Colonic mucosa (tissue), 4 donors: ENCODE measurements at regions not wholly inside any gene's neighbourhood (a gene's known extent, or its start where the extent isn't known, plus 50 kb on each side); places are given as distances from the start of the nearest gene placed in this dataset.
"Not testable (repeated sequence)": the region's sequence is repeated elsewhere in the genome, so short reads cannot be mapped to it uniquely, and the experiment has no call there.

Experiments used
- DNase-seq: peaks from one replicate; pipeline ENCODE4 v3.0.0-alpha.2; 2020
- H3K27ac ChIP-seq: fragments of 200-600 bp; one replicate; pipeline ENCODE4 v1.8.0; 2021
- H3K27me3 ChIP-seq: fragments of 200-600 bp; one replicate; pipeline ENCODE4 v1.8.0; 2021
- H3K36me3 ChIP-seq: fragments of 200-600 bp; one replicate; pipeline ENCODE4 v1.8.0; 2021
- H3K4me1 ChIP-seq: fragments of 200-600 bp; one replicate; pipeline ENCODE4 v1.8.0; 2021; ENCODE audit warnings: mild to moderate bottlenecking
- H3K4me3 ChIP-seq: fragments of 200-600 bp; one replicate; pipeline ENCODE4 v1.8.0; 2021
- H3K9ac ChIP-seq, 2 donors: one replicate each; pipeline ENCODE4 v1.7.0; 2013; ENCODE audit warnings: control low read depth in 2 of 2, low read depth in 2 of 2, low read length in 2 of 2
- H3K9me3 ChIP-seq: fragments of 200-600 bp; one replicate; pipeline ENCODE4 v1.8.0; 2021
- intact Hi-C: fragments of 100-400 bp; cut with DNase I; formaldehyde crosslinking; loops from one replicate; pipeline ENCODE4 v1.14.1; 2022
- TF ChIP-seq, protein P1 (sequence below): fragments of 200-600 bp; IDR thresholded peaks from one replicate; pipeline ENCODE4 v1.8.0; 2022; ENCODE audit warnings: antibody characterized with exemption, mild to moderate bottlenecking
- donor health status: healthy.
- donor health status: DM: no; HTN: no; CAD: no.
- donor health status: DM: no; HTN: no; CAD: no.

DNA sequence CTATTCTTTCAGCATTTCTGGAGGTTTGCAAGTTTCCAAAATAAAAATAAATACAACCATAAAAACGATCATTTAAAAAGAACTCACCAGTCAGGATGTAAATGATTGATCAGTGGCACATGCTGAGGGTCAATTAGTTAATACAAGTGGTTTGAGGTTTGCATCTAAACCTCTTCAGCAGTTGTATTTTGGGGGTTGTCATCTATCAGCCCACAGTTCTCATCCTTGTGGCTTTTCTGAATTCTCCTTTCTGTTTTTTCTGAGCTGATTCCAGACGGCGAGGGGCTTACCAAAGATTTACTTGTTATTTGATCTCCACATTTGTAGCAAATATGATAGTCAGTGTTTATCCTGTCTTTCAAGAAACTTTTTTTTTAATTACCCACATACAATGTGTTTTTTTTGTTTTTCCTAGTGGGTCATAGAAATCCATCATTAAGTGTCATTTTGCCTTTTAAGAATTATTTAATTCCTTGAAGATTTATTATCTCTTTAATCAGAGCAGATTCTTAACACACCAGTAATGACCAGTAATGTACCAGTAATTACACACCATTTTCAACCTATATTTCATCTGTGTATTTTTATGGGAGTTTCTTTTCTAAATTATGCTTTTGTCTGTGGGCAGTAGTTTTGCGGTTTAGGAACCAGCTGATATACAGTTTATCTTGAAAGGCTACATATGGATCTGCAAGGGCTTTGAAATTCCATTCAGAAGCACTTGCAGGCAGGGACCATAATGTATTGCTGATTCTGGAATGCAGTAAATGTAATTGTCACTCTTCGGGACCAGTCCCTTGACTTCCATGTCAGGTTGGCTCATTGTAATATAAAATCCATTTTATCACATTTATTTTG is 56.3 kb upstream of the DAAM1 start:
- Histone ChIP-seq H3K4me1 (no peaks in the 10 kb centered on the region), H3K27ac (no peak overlapping the region), H3K9ac (no peak overlapping the region), H3K36me3 (no peaks in the 10 kb centered on the region), H3K27me3 (no peaks in the 10 kb centered on the region), H3K9me3 (no peaks in the 10 kb centered on the region), H3K4me3 (no peak overlapping the region)
- DNase-seq, result no peak
- TF ChIP-seq, protein P1, sequence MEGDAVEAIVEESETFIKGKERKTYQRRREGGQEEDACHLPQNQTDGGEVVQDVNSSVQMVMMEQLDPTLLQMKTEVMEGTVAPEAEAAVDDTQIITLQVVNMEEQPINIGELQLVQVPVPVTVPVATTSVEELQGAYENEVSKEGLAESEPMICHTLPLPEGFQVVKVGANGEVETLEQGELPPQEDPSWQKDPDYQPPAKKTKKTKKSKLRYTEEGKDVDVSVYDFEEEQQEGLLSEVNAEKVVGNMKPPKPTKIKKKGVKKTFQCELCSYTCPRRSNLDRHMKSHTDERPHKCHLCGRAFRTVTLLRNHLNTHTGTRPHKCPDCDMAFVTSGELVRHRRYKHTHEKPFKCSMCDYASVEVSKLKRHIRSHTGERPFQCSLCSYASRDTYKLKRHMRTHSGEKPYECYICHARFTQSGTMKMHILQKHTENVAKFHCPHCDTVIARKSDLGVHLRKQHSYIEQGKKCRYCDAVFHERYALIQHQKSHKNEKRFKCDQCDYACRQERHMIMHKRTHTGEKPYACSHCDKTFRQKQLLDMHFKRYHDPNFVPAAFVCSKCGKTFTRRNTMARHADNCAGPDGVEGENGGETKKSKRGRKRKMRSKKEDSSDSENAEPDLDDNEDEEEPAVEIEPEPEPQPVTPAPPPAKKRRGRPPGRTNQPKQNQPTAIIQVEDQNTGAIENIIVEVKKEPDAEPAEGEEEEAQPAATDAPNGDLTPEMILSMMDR, result no peak
- intact Hi-C loops, result no loop called here

DNA sequence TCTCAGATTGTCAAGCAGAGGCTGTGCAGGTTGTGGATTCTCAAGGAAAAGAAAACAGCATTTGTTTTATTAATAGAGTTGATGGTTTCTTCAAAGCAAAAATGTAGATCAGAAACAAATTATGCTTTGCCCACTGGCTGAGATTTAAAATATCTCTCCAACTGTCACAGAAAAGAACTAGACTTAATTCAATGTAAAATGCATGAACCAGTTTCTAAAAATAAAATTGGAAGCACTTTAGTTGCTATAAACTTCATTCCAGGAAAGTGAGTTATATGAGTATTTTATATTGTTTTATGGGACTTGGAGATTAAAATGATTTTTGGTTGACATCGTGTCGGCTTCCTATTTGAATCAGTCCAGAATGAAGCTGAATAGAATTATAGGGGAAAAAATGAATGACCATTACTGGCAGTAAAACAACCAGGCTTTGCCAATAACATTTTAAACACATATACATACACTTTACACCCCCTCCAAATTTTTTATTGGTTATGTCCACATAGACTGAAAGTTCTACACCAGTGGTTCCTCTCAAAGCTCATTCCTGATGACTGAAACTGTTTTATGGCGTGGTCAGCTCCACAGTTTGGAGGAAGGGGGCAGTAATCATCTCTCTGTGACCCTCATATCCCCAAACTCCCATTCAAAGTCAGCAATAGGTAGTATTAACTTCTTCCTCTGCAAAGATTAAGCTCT is 55.5 kb upstream of the DAAM1 start:
- Histone ChIP-seq H3K27ac (no peak overlapping the region), H3K36me3 (no peaks in the 10 kb centered on the region), H3K9me3 (no peaks in the 10 kb centered on the region), H3K27me3 (no peaks in the 10 kb centered on the region), H3K4me3 (no peak overlapping the region), H3K9ac (no peak overlapping the region), H3K4me1 (no peaks in the 10 kb centered on the region)
- TF ChIP-seq, protein P1, result no peak
- intact Hi-C loops, result no loop called here
- no peak for DNase-seq

DNA sequence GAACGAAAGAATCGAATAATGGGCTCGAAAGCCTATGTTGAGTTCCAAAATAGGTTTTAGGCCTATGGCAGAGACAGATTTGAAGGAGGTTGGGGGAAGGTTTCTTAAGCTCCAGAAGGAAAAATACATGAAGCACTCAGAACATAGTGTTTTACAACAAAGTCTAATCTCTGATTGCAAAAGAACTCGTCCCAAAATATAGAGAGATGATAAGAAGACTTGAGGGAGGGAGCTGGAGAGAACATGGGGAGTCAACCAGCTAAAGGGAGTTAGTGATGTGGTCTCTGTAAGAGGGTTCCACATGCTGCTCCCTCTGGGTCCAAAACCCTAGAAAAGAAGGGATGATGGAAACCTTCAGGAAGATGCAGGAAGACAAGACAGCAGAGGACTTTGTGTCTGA is 54.8 kb upstream of the DAAM1 start:
- Histone ChIP-seq H3K27me3 (no peaks in the 10 kb centered on the region), H3K36me3 (no peaks in the 10 kb centered on the region), H3K4me3 (no peak overlapping the region), H3K27ac (no peak overlapping the region), H3K9me3 (no peaks in the 10 kb centered on the region), H3K9ac (no peak overlapping the region), H3K4me1 (no peaks in the 10 kb centered on the region)
- intact Hi-C loops, result no loop called here
- no peak for DNase-seq
- TF ChIP-seq, protein P1, result no peak

GRCh38 chr14:59134307-59134706 is 54.2 kb upstream of the DAAM1 start:
- H3K27me3 ChIP-seq, result no peaks in the 10 kb centered on the region
- intact Hi-C loops, result no loop called here

GRCh38 chr14:59137256-59137655 is 51.2 kb upstream of the DAAM1 start:
- Histone ChIP-seq H3K4me1 (no peaks in the 10 kb centered on the region), H3K27me3 (no peaks in the 10 kb centered on the region), H3K4me3 (no peak overlapping the region), H3K27ac (no peak overlapping the region), H3K9ac (no peak overlapping the region), H3K36me3 (no peaks in the 10 kb centered on the region), H3K9me3 (no peaks in the 10 kb centered on the region)
- no peak for DNase-seq
- TF ChIP-seq, protein P1, result no peak
- intact Hi-C loops, result no loop called here

More at GRCh38 chr14:59134307-59134706, 54.2 kb upstream of the DAAM1 start:
- Histone ChIP-seq H3K4me3 (no peak overlapping the region), H3K9me3 (no peaks in the 10 kb centered on the region), H3K27ac (no peak overlapping the region), H3K36me3 (no peaks in the 10 kb centered on the region), H3K9ac (no peak overlapping the region), H3K4me1 (no peaks in the 10 kb centered on the region)
- TF ChIP-seq, protein P1, result no peak
- no peak for DNase-seq

DNA sequence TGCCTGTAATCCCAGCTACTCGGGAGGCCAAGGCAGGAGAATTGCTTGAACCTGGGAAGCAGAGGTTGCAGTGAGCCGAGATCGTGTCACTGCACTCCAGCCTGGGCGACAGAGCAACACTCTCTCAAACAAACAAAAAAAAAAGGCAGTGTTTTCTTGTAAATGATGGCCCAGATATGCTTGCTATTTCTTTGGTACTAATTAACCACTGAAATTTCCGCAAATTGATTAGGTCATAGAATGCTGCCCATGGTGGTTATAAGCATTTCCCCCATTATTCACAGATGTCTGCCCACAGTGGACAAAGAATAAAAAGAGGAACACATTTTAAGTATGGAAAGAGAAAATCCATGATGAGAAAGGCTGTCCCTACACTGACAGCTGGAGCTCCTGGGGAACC is 49.9 kb upstream of the DAAM1 start:
- H3K27ac ChIP-seq, H3K9ac ChIP-seq, H3K4me3 ChIP-seq, intact Hi-C loops, H3K4me1 ChIP-seq, H3K27me3 ChIP-seq, H3K9me3 ChIP-seq, H3K36me3 ChIP-seq, DNase-seq: not testable (repeated sequence)
